Stimulated activated CD4-positive, alpha-beta T cell treated with anti-CD3 and anti-CD28 coated beads, Interleukin-4, amount 100 ng/mL, for 1 hour (primary cell): ENCODE measurements at regions not wholly inside any gene's neighbourhood (a gene's known extent, or its start where the extent isn't known, plus 50 kb on each side); places are given as distances from the start of the nearest gene placed in this dataset.

Source experiments
- DNase-seq: peaks from one replicate; pipeline ENCODE4 v3.0.0-alpha.2; 2020

GRCh38 chr7:52473756-52474155 is 561.7 kb upstream of the POM121L12 start:
- no peak for DNase-seq

GRCh38 chr7:52472006-52472620 is 563.3 kb upstream of the POM121L12 start:
- no peak for DNase-seq

- DNase-seq: no peak
These were observed 570.2 kb upstream of the POM121L12 start for GRCh38 chr7:52465216-52465615.

- DNase-seq: no peak
These were observed 572.1 kb upstream of the POM121L12 start for GRCh38 chr7:52463341-52463740.

- DNase-seq: no peak
These were observed 573.0 kb upstream of the POM121L12 start for GRCh38 chr7:52462474-52462873.

GRCh38 chr7:52455571-52455970 is 579.9 kb upstream of the POM121L12 start:
- no peak for DNase-seq

- DNase-seq: no peak
These were observed 584.6 kb upstream of the POM121L12 start for GRCh38 chr7:52450816-52451215.

GRCh38 chr7:52447581-52448180 is 587.8 kb upstream of the POM121L12 start:
- no peak for DNase-seq

GRCh38 chr7:52436278-52436677 is 599.2 kb upstream of the POM121L12 start:
- no peak for DNase-seq

- DNase-seq: no peak
These were observed 604.2 kb upstream of the POM121L12 start for GRCh38 chr7:52431082-52431815.

GRCh38 chr7:52423251-52423650 is 612.2 kb upstream of the POM121L12 start:
- DNase-seq: no peak

GRCh38 chr7:52413051-52413450 is 622.4 kb upstream of the POM121L12 start:
- no peak for DNase-seq

- no peak for DNase-seq
These were observed 625.4 kb upstream of the POM121L12 start for GRCh38 chr7:52410032-52410431.

GRCh38 chr7:52406808-52407207 is 628.6 kb upstream of the POM121L12 start:
- no peak for DNase-seq

- no peak for DNase-seq
These were observed 652.7 kb upstream of the POM121L12 start for GRCh38 chr7:52382731-52383130.

- DNase-seq: no peak
These were observed 665.5 kb upstream of the POM121L12 start for GRCh38 chr7:52369922-52370321.

- DNase-seq: no peak
These were observed 670.1 kb upstream of the POM121L12 start for GRCh38 chr7:52365349-52365748.

GRCh38 chr7:52362521-52362920 is 672.9 kb upstream of the POM121L12 start:
- no peak for DNase-seq

- no peak for DNase-seq
These were observed 674.9 kb upstream of the POM121L12 start for GRCh38 chr7:52360541-52360940.

- no peak for DNase-seq
These were observed 680.4 kb upstream of the POM121L12 start for GRCh38 chr7:52355053-52355452.

- DNase-seq: no peak
These were observed 683.1 kb upstream of the POM121L12 start for GRCh38 chr7:52352013-52352981.

- DNase-seq: no peak
These were observed 691.4 kb upstream of the POM121L12 start for GRCh38 chr7:52344015-52344414.

GRCh38 chr7:52340067-52340466 is 695.4 kb upstream of the POM121L12 start:
- no peak for DNase-seq
